Endothelial cell of umbilical vein (primary cell): ENCODE measurements at regions not wholly inside any gene's neighbourhood (a gene's known extent, or its start where the extent isn't known, plus 50 kb on each side); places are given as distances from the start of the nearest gene placed in this dataset.

Experiments
- BruUV-seq: library from RNA; stranded (reverse); fragments of 400-500 nt; replicated peaks from 2 replicates; lab custom pipeline; 2021; lab: Mats Ljungman, UMichigan
- CTCF ChIA-PET: fragments of 300-600, 350-600 bp; sonication (Branson Sonifier 250); formaldehyde crosslinking; loops from one replicate; lab custom pipeline; 2021; ENCODE audit warnings: antibody characterized with exemption, inconsistent platforms; lab: Charles Lee
- POLR2A ChIA-PET: fragments of 300-600, 350-600 bp; sonication (Branson Sonifier 250); formaldehyde crosslinking; loops from one replicate; lab custom pipeline; 2021; ENCODE audit warnings: antibody characterized with exemption, inconsistent platforms; lab: Charles Lee
- DNase-seq: peaks from one replicate; pipeline ENCODE4 v3.0.0-alpha.2; 2011; ENCODE audit warnings: low read depth, low spot score
- FAIRE-seq: peaks from 2 replicates; lab custom pipeline; 2011; peaks lifted over from hg19 to GRCh38; lab: Jason Lieb, UNC
- H2AFZ ChIP-seq: 2 replicates; pipeline ENCODE4 v1.6.0; 2012; ENCODE audit warnings: low read depth, low read length, control low read depth, inconsistent platforms
- H3K27ac ChIP-seq: 2 replicates; pipeline ENCODE4 v1.5.1; 2011; ENCODE audit warnings: low read depth, mild to moderate bottlenecking, control low read depth, low read length, moderate library complexity; ENCODE audit not compliant: insufficient read depth
- H3K27me3 ChIP-seq, 2 experiments: 2 replicates each; pipeline versions ENCODE4 v1.6.0 to v1.6.1; 2011; ENCODE audit warnings: low read length in 2 of 2, mixed read lengths in 1 of 2; ENCODE audit not compliant: control insufficient read depth in 2 of 2, insufficient read depth in 2 of 2
- H3K36me3 ChIP-seq, 2 experiments: 2 replicates in 1 of 2; 3 replicates in 1 of 2; pipeline ENCODE4 v1.5.1; 2011; ENCODE audit warnings: low read length in 2 of 2, mild to moderate bottlenecking in 1 of 2, moderate library complexity in 1 of 2; ENCODE audit not compliant: control insufficient read depth in 2 of 2, insufficient read depth in 2 of 2; ENCODE audit errors: extremely low read depth in 1 of 2
- H3K4me1 ChIP-seq: 3 replicates; pipeline ENCODE4 v1.5.1; 2011; ENCODE audit warnings: mild to moderate bottlenecking, low read length; ENCODE audit not compliant: control insufficient read depth, insufficient read depth; ENCODE audit errors: extremely low read depth
- H3K4me2 ChIP-seq: 2 replicates; pipeline ENCODE4 v1.6.1; 2011; ENCODE audit warnings: low read length, control low read depth, mixed read lengths; ENCODE audit not compliant: insufficient read depth
- H3K4me3 ChIP-seq, 3 experiments: fragments of 200-600 bp in 1 of 3; sonication (generic), shearing (Covaris generic) in 1 of 3; replicated peaks in 1 of 3; 2 replicates each; pipeline ENCODE4 v1.5.1; 2011 to 2016; ENCODE audit warnings: control low read depth in 3 of 3, low read length in 3 of 3, mild to moderate bottlenecking in 2 of 3, inconsistent platforms in 1 of 3, low read depth in 1 of 3, moderate library complexity in 1 of 3; ENCODE audit not compliant: insufficient read depth in 1 of 3
- H3K79me2 ChIP-seq: 2 replicates; pipeline ENCODE4 v1.6.0; 2012; ENCODE audit warnings: low read length, inconsistent platforms; ENCODE audit not compliant: control insufficient read depth, insufficient read depth
- H3K9ac ChIP-seq: replicated peaks from 2 replicates; pipeline ENCODE3; 2011; ENCODE audit warnings: low read length, control low read depth; ENCODE audit not compliant: insufficient read depth; ENCODE audit errors: extremely low read depth
- H3K9me1 ChIP-seq: replicated peaks from 3 replicates; pipeline ENCODE4 v1.6.0; 2011; ENCODE audit warnings: mild to moderate bottlenecking, low read length; ENCODE audit not compliant: control insufficient read depth, insufficient read depth; ENCODE audit errors: extremely low read depth
- H3K9me3 ChIP-seq: replicated peaks from 2 replicates; pipeline ENCODE4 v1.5.1; 2012; ENCODE audit warnings: low read length, inconsistent platforms; ENCODE audit not compliant: control insufficient read depth, insufficient read depth
- H4K20me1 ChIP-seq: replicated peaks from 2 replicates; pipeline ENCODE3; 2011; ENCODE audit warnings: mild to moderate bottlenecking, low read length; ENCODE audit not compliant: control insufficient read depth, insufficient read depth; ENCODE audit errors: extremely low read depth
- CTCF ChIP-seq, 2 donors: IDR thresholded peaks; 1 replicate in 1 of 2; 2 replicates in 1 of 2; pipeline ENCODE4 v1.5.1; 2011; ENCODE audit warnings: low read length in 2 of 2, mild to moderate bottlenecking in 2 of 2, moderate library complexity in 2 of 2, control low read depth in 1 of 2, inconsistent platforms in 1 of 2, low read depth in 1 of 2; ENCODE audit not compliant: insufficient read depth in 1 of 2; ENCODE audit errors: extremely low read depth in 1 of 2
- EZH2 ChIP-seq: IDR thresholded peaks from 2 replicates; pipeline ENCODE4 v1.6.1; 2012; ENCODE audit warnings: borderline replicate concordance, low read depth, mild to moderate bottlenecking, moderate library complexity, low read length, inconsistent platforms; ENCODE audit not compliant: severe bottlenecking
- FOS ChIP-seq: IDR thresholded peaks from 2 replicates; pipeline ENCODE4 v1.6.1; 2011; ENCODE audit warnings: mild to moderate bottlenecking, low read length, moderate library complexity, borderline replicate concordance; ENCODE audit not compliant: insufficient read depth
- GATA2 ChIP-seq: IDR thresholded peaks from 2 replicates; pipeline ENCODE4 v1.7.0; 2011; ENCODE audit warnings: low read depth, mild to moderate bottlenecking, moderate library complexity, mixed read lengths, low read length; ENCODE audit not compliant: insufficient read length, insufficient read depth
- JUN ChIP-seq: IDR thresholded peaks from 2 replicates; pipeline ENCODE4 v1.6.1; 2011; ENCODE audit warnings: borderline replicate concordance, low read depth; ENCODE audit not compliant: insufficient read length, insufficient read depth
- MAX ChIP-seq: IDR thresholded peaks from 2 replicates; pipeline ENCODE4 v1.6.1; 2011; ENCODE audit not compliant: insufficient read depth, insufficient read length
- MYC ChIP-seq: IDR thresholded peaks from one replicate; pipeline ENCODE4 v1.6.1; 2011; ENCODE audit warnings: mild to moderate bottlenecking, low read depth, low read length
- POLR2A ChIP-seq: IDR thresholded peaks from 2 replicates; pipeline ENCODE4 v1.6.1; 2012; ENCODE audit warnings: low read depth, mild to moderate bottlenecking, control low read depth, low read length
- POLR2AphosphoS5 ChIP-seq: IDR thresholded peaks from 2 replicates; pipeline ENCODE4 v1.6.1; 2012; ENCODE audit warnings: low read depth, mild to moderate bottlenecking, control low read depth, low read length, moderate library complexity; ENCODE audit not compliant: insufficient read depth
- dilution Hi-C: fragments of 300-500 bp; cut with MboI; formaldehyde crosslinking; loops from one replicate; pipeline ENCODE4 v1.15.0; 2019; ENCODE audit warnings: low sequenced_read_pairs; ENCODE audit not compliant: extremely low pct_ligation_motif_present
- intact Hi-C: fragments of 100-400 bp; cut with micrococcal nuclease; formaldehyde crosslinking; loops from one replicate; pipeline ENCODE4 v1.10.0; 2022

GRCh38 chr2:219744600-219744999 lies 117.2 kb downstream of the SLC4A3 start:
- H3K9me1 ChIP-seq = no peaks in the 10 kb centered on the region
- CTCF ChIA-PET = interaction anchor here (1.2 to 1.7 kb wide), 2 partner anchors 8 to 1830 kb away, joined by 5 read pairs; no protein-coding TSS in a partner anchor
- POLR2A ChIA-PET = no interaction called here
- no peaks in the 10 kb centered on the region for H3K9me3 ChIP-seq
- H3K79me2 ChIP-seq = no peaks in the 10 kb centered on the region
- BruUV-seq = no TSS peak
- H2AFZ ChIP-seq = no peak overlapping the region
- no peak overlapping the region for H3K4me3 ChIP-seq
- H4K20me1 ChIP-seq = no peaks in the 10 kb centered on the region
- H3K36me3 ChIP-seq = no peaks in the 10 kb centered on the region
- dilution Hi-C loops (no loop called here), intact Hi-C loops (no loop called here)
- TF ChIP-seq FOS = no peak
- no peak for TF ChIP-seq EZH2
- TF ChIP-seq MAX = no peak
- no peak for TF ChIP-seq JUN
- no peak for TF ChIP-seq MYC
- TF ChIP-seq POLR2AphosphoS5 = no peak
- no peak overlapping the region for H3K9ac ChIP-seq
- FAIRE-seq (no peak), DNase-seq (no peak)
- no peaks in the 10 kb centered on the region for H3K4me1 ChIP-seq
- H3K27me3 ChIP-seq = no peaks in the 10 kb centered on the region
- H3K4me2 ChIP-seq = no peak overlapping the region
- H3K27ac ChIP-seq = no peak overlapping the region

GRCh38 chr2:219747637-219748036 lies 120.2 kb downstream of the SLC4A3 start:
- H3K4me3 ChIP-seq = no peak overlapping the region
- TF ChIP-seq MAX (no peak), GATA2 (no peak), FOS (no peak), JUN (no peak), CTCF (IDR thresholded peaks at IDR 0.05; ENCODE audit: extremely low read depth in 1 of 2, insufficient read depth in 1 of 2, low read depth in 1 of 2, low read length in 2 of 2) (no peak), POLR2A (no peak), POLR2AphosphoS5 (no peak), EZH2 (no peak), MYC (no peak)
- H3K4me1 ChIP-seq = no peaks in the 10 kb centered on the region
- no peaks in the 10 kb centered on the region for H3K9me3 ChIP-seq
- ChIA-PET CTCF (no interaction called here), POLR2A (no interaction called here)
- FAIRE-seq = no peak
- H3K9ac ChIP-seq = no peak overlapping the region
- no peak overlapping the region for H2AFZ ChIP-seq
- BruUV-seq = no TSS peak
- no peaks in the 10 kb centered on the region for H3K9me1 ChIP-seq
- intact Hi-C loops = no loop called here
- no peaks in the 10 kb centered on the region for H3K27me3 ChIP-seq
- no peak overlapping the region for H3K4me2 ChIP-seq
- no peak overlapping the region for H3K27ac ChIP-seq
- no peaks in the 10 kb centered on the region for H4K20me1 ChIP-seq
- H3K79me2 ChIP-seq = no peaks in the 10 kb centered on the region
- no peak for DNase-seq
- dilution Hi-C loops = no loop called here
- H3K36me3 ChIP-seq = no peaks in the 10 kb centered on the region
